Adrenal gland (tissue), 9 donors: ENCODE measurements at regions not wholly inside any gene's neighbourhood (a gene's known extent, or its start where the extent isn't known, plus 50 kb on each side); places are given as distances from the start of the nearest gene placed in this dataset.

ENCODE experiments used
- DNase-seq, 7 donors: peaks; one replicate each; pipeline ENCODE4 v3.0.0-alpha.2; 2019 to 2020
- H3K27ac ChIP-seq, 5 donors: fragments of 200-600 bp; sonication (generic) in 4 of 5; 1 replicate in 3 of 5; 2 replicates in 2 of 5; pipeline versions ENCODE4 v1.5.1 to v1.8.0; 2016 to 2020; ENCODE audit warnings: mild to moderate bottlenecking in 1 of 5
- H3K27me3 ChIP-seq: fragments of 200-600 bp; 2 replicates; pipeline ENCODE4 v1.8.0; 2021
- H3K36me3 ChIP-seq, 2 donors: fragments of 200-600 bp; replicated peaks in 1 of 2; 1 replicate in 1 of 2; 2 replicates in 1 of 2; pipeline versions ENCODE4 v1.5.1 to v1.8.0; 2018 to 2022
- H3K4me1 ChIP-seq, 2 donors: fragments of 200-600 bp; replicated peaks in 1 of 2; 1 replicate in 1 of 2; 2 replicates in 1 of 2; pipeline versions ENCODE4 v1.5.1 to v1.8.0; 2018 to 2021
- H3K4me3 ChIP-seq, 4 donors: fragments of 200-600 bp; sonication (generic) in 3 of 4; one replicate each; pipeline ENCODE4 v1.5.1; 2016 to 2018
- H3K9me3 ChIP-seq, 3 donors: fragments of 200-600 bp; sonication (generic) in 1 of 3; replicated peaks in 1 of 3; 1 replicate in 2 of 3; 2 replicates in 1 of 3; pipeline versions ENCODE4 v1.5.1 to v1.8.0; 2016 to 2021
- POLR2A ChIP-seq, 2 donors: fragments of 450-650 bp; IDR thresholded peaks; one replicate each; pipeline ENCODE4 v1.6.1; 2017; ENCODE audit warnings: antibody characterized with exemption in 2 of 2, mild to moderate bottlenecking in 2 of 2, moderate library complexity in 1 of 2
- WGBS, 4 donors: extraction: QIAGEN DNeasy Blood & Tissue Kit in 2 of 4; methylation state at CpG; one replicate each; pipeline versions ENCODE4 v1.1.5 to v1.1.7; 2013 to 2017; 5-methylcytosine and 5-hydroxymethylcytosine counted together
- intact Hi-C, 2 donors: fragments of 100-400 bp; cut with DNase I; formaldehyde crosslinking; loops; one replicate each; pipeline versions ENCODE4 v1.14.1 to v1.15.0; 2022 to 2023
- TF ChIP-seq, protein P1 (sequence below), 6 experiments: fragments of 450-650 bp in 4 of 6; fragments of 200-600 bp in 2 of 6; sonication (generic) in 1 of 6; IDR thresholded peaks; 1 replicate in 5 of 6; 2 replicates in 1 of 6; pipeline versions ENCODE4 v1.5.1 to v1.8.0; 2016 to 2021; ENCODE audit warnings: antibody characterized with exemption in 6 of 6, mild to moderate bottlenecking in 2 of 6, moderate library complexity in 1 of 6
- donor health status: healthy with polysubstance abuse.
- donor health status: Bipolar disorder and iron deficiency.
- donor health status: DM: yes; HTN: yes; CAD: no.
- donor health status: DM: no; HTN: no; CAD: no.
- donor health status: DM: no; HTN: no; CAD: no.

- H3K4me1 ChIP-seq = no peaks in the 10 kb centered on the region
- H3K9me3 ChIP-seq = no peaks in the 10 kb centered on the region
- H3K27me3 ChIP-seq = no peaks in the 10 kb centered on the region
- intact Hi-C loops = no loop called here
- H3K27ac ChIP-seq = no peak overlapping the region
- TF ChIP-seq, protein P1, sequence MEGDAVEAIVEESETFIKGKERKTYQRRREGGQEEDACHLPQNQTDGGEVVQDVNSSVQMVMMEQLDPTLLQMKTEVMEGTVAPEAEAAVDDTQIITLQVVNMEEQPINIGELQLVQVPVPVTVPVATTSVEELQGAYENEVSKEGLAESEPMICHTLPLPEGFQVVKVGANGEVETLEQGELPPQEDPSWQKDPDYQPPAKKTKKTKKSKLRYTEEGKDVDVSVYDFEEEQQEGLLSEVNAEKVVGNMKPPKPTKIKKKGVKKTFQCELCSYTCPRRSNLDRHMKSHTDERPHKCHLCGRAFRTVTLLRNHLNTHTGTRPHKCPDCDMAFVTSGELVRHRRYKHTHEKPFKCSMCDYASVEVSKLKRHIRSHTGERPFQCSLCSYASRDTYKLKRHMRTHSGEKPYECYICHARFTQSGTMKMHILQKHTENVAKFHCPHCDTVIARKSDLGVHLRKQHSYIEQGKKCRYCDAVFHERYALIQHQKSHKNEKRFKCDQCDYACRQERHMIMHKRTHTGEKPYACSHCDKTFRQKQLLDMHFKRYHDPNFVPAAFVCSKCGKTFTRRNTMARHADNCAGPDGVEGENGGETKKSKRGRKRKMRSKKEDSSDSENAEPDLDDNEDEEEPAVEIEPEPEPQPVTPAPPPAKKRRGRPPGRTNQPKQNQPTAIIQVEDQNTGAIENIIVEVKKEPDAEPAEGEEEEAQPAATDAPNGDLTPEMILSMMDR (IDR thresholded peaks at IDR 0.05) = no peak
- no peak for TF ChIP-seq POLR2A (IDR thresholded peaks at IDR 0.05)
- no peak for DNase-seq
- 79 to 90% (median 86%) methylated on average over 5 of the region's 5 CpGs for WGBS, 4 donors
- H3K4me3 ChIP-seq = no peak overlapping the region
- H3K36me3 ChIP-seq = no peaks in the 10 kb centered on the region
Measured at GRCh38 chr7:110084181-110084807, 1006.6 kb upstream of the LRRN3 start.

DNA sequence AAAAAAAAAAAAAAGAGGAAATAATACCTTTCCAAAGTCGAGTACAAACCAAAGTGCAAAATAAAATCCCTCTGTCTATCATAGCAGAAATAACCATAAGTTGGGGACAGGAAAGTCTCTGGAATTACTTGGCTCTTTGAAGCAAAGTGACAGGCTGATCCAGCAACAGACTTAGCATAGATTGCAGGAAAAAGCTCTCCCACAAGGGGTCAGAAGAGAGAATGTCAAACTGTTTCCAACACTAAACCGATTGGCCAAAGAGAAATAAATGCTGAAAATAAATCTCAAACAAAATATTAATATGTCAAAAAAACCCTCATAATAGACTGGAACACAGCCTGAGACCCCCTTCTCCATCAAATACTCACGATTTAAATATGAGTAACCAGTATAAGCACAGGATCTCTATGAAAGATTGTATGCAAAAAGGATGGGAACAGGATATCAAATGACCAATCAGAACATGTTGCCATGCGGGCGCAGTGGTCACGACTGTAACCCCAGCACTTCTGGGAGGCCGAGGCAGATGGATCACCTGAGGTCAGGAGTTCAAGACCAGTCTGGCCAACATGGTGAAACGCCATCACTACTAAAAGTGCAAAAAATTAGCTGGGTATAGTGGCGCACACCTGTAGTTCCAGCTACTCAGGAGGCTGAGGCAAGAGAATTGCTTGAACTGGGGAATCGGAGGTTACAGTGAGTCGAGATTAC, 1000.7 kb upstream of the LRRN3 start:
- H3K36me3 ChIP-seq = no peaks in the 10 kb centered on the region
- peak in 4 of 7 donors; percentile 16 to 46 (median 31) for DNase-seq
- intact Hi-C loops = no loop called here
- H3K4me3 ChIP-seq = no peak overlapping the region
- H3K27me3 ChIP-seq = no peaks in the 10 kb centered on the region
- no peak overlapping the region for H3K27ac ChIP-seq
- TF ChIP-seq, protein P1 (IDR thresholded peaks at IDR 0.05) = peak; percentile 27 to 56 (median 50)
- TF ChIP-seq POLR2A (IDR thresholded peaks at IDR 0.05) = no peak
- H3K4me1 ChIP-seq = peaks cover 0 to 8% of the 10 kb centered on the region in 2 donors
- H3K9me3 ChIP-seq = no peaks in the 10 kb centered on the region
- WGBS, 4 donors = 78 to 83% (median 78%) methylated on average over 11 of the region's 11 CpGs

DNA sequence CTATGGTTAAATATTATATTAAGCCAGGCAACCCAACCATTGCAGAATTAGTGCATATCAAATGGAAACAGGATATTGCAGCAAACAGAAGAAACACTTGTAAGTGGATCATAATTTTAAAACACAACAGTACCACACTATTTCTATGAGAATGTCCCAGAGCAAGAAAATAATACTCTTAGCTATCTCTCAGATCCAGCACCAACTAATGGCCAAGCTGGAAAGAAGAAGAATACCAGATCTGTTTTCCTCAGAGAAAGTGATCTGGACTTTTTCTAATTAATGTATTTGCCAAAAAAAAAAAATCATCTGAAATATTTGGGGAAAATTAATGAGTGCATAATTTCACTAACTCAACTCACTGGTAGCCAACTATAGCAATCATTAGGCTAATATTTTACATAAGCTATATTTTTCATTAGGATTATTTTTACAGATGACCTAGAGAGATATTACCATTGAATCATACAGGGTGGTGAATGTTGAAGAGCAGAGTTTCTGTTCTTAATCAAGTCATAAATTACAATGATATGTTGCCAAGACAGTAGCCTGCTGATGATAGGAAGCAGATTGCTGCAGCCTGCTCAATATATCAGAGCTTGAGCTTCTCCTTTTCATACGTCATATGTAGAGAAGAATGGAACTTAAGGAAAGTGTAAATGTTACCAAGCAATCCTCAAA, 995.4 kb upstream of the LRRN3 start:
- WGBS, 4 donors = 13 to 17% (median 17%) methylated on average over 1 of the region's 1 CpG

DNA sequence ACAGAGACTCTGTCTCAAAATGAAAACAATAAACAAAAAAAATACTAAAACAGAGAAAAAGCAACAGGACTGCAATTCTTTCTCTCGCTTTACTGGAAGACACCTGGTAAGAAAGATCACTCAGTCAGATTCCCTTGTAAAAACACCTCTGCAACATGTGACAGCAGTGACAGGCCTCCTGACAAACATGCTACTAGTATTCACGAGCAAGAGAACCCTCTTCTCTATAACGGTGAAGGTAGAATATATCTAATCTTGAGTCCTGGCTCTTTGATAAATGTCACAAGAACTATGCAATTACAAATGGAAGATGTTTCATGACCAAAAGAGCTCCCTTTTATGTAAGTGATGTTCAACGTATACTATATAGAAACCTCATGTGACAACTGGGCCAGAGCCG, 986.7 kb upstream of the LRRN3 start:
- H3K36me3 ChIP-seq = no peaks in the 10 kb centered on the region
- H3K4me3 ChIP-seq = no peak overlapping the region
- DNase-seq = no peak
- WGBS, 4 donors = 83 to 96% (median 91%) methylated on average over 5 of the region's 5 CpGs
- intact Hi-C loops = no loop called here
- H3K27ac ChIP-seq = no peak overlapping the region
- no peaks in the 10 kb centered on the region for H3K27me3 ChIP-seq
- no peak for TF ChIP-seq POLR2A (IDR thresholded peaks at IDR 0.05)
- TF ChIP-seq, protein P1 (IDR thresholded peaks at IDR 0.05) = no peak
- H3K9me3 ChIP-seq = no peaks in the 10 kb centered on the region
- H3K4me1 ChIP-seq = no peaks in the 10 kb centered on the region

More for the DNA sequence above, 995.4 kb upstream of the LRRN3 start:
- Histone ChIP-seq H3K9me3 (no peaks in the 10 kb centered on the region), H3K4me1 (peaks cover 0 to 8% of the 10 kb centered on the region in 2 donors), H3K36me3 (no peaks in the 10 kb centered on the region), H3K27me3 (no peaks in the 10 kb centered on the region), H3K27ac (no peak overlapping the region), H3K4me3 (no peak overlapping the region)
- intact Hi-C loops = no loop called here
- TF ChIP-seq POLR2A (IDR thresholded peaks at IDR 0.05) = no peak
- TF ChIP-seq, protein P1 (IDR thresholded peaks at IDR 0.05) = no peak
- no peak for DNase-seq
